SK-N-SH treated with all-trans-retinoic acid at 6 μM for 48 hours (cell line): ENCODE measurements at regions not wholly inside any gene's neighbourhood (a gene's known extent, or its start where the extent isn't known, plus 50 kb on each side); places are given as distances from the start of the nearest gene placed in this dataset.

Experiments
- ATAC-seq: fragments of 200-7000 bp; cut with Tn5 transposase; 3 replicates; pipeline ENCODE4 v1.9.1; 2020; ENCODE audit warnings: mild to moderate bottlenecking, moderate library complexity
- ARNTL ChIP-seq: fragments of 450-650 bp; formaldehyde crosslinking; IDR thresholded peaks from 2 replicates; pipeline ENCODE4 v1.5.0; 2020; ENCODE audit warnings: low read depth, mild to moderate bottlenecking, moderate library complexity, borderline replicate concordance
- BACH2 ChIP-seq: fragments of 250-450 bp; sonication (Bioruptor Pico); IDR thresholded peaks from 2 replicates; pipeline ENCODE4 v1.9.0; 2021; ENCODE audit warnings: mild to moderate bottlenecking, borderline replicate concordance
- CSDC2 ChIP-seq: fragments of 250-450 bp; sonication (Bioruptor Pico); IDR thresholded peaks from 2 replicates; pipeline ENCODE4 v1.5.0; 2020; ENCODE audit warnings: mild to moderate bottlenecking, moderate library complexity
- ESRRG ChIP-seq: fragments of 250-450 bp; sonication (Bioruptor Pico); IDR thresholded peaks from 2 replicates; pipeline ENCODE4 v1.6.1; 2021; ENCODE audit warnings: mild to moderate bottlenecking
- GLIS3 ChIP-seq: fragments of 250-450 bp; sonication (Bioruptor Pico); IDR thresholded peaks from 2 replicates; pipeline ENCODE4 v1.5.0; 2020; ENCODE audit warnings: mild to moderate bottlenecking, moderate library complexity
- ISL1 ChIP-seq: fragments of 250-450 bp; sonication (Bioruptor Pico); IDR thresholded peaks from 2 replicates; pipeline ENCODE4 v2.1.2; 2022; ENCODE audit warnings: mild to moderate bottlenecking, moderate library complexity
- OSR1 ChIP-seq: fragments of 250-450 bp; sonication (Bioruptor Pico); IDR thresholded peaks from 2 replicates; pipeline ENCODE4 v1.8.0; 2022; ENCODE audit warnings: moderate library complexity, mild to moderate bottlenecking, inconsistent platforms
- PATZ1 ChIP-seq: fragments of 250-450 bp; sonication (Bioruptor Pico); IDR thresholded peaks from 2 replicates; pipeline ENCODE4 v1.8.0; 2020; ENCODE audit warnings: mild to moderate bottlenecking, moderate library complexity, borderline replicate concordance
- POU6F1 ChIP-seq: fragments of 250-450 bp; sonication (Bioruptor Pico); IDR thresholded peaks from 2 replicates; pipeline ENCODE4 v1.8.0; 2021; ENCODE audit warnings: low read depth, mild to moderate bottlenecking, moderate library complexity, borderline replicate concordance
- PPARA ChIP-seq: fragments of 250-450 bp; sonication (Bioruptor Pico); IDR thresholded peaks from 2 replicates; pipeline ENCODE4 v1.5.0; 2020; ENCODE audit warnings: mild to moderate bottlenecking, borderline replicate concordance
- RARB ChIP-seq: fragments of 250-450 bp; sonication (Bioruptor Pico); IDR thresholded peaks from 2 replicates; pipeline ENCODE4 v1.8.0; 2021; ENCODE audit warnings: mild to moderate bottlenecking, moderate library complexity
- SNAI2 ChIP-seq: fragments of 250-450 bp; sonication (Bioruptor Pico); IDR thresholded peaks from 2 replicates; pipeline ENCODE4 v1.5.0; 2020; ENCODE audit warnings: mild to moderate bottlenecking, moderate library complexity
- TCF4 ChIP-seq: fragments of 250-450 bp; sonication (Bioruptor Pico); IDR thresholded peaks from 2 replicates; pipeline ENCODE4 v1.8.0; 2021; ENCODE audit warnings: mild to moderate bottlenecking, moderate library complexity, borderline replicate concordance
- TOX ChIP-seq: fragments of 250-450 bp; sonication (Bioruptor Pico); IDR thresholded peaks from 2 replicates; pipeline ENCODE4 v1.8.0; 2021; ENCODE audit warnings: mild to moderate bottlenecking, moderate library complexity, borderline replicate concordance
- ZC3H10 ChIP-seq: fragments of 250-450 bp; sonication (Bioruptor Pico); IDR thresholded peaks from 2 replicates; pipeline ENCODE4 v1.5.1; 2021; ENCODE audit warnings: mild to moderate bottlenecking, moderate library complexity
- ZFP3 ChIP-seq: fragments of 250-450 bp; sonication (Bioruptor Pico); IDR thresholded peaks from 2 replicates; pipeline ENCODE4 v1.5.0; 2020; ENCODE audit warnings: mild to moderate bottlenecking, moderate library complexity
- ZFP30 ChIP-seq: fragments of 450-650 bp; formaldehyde crosslinking; IDR thresholded peaks from 2 replicates; pipeline ENCODE4 v1.5.0; 2022; ENCODE audit warnings: mild to moderate bottlenecking, moderate library complexity
- ZNF565 ChIP-seq: fragments of 450-650 bp; formaldehyde crosslinking; conservative IDR thresholded peaks from 2 replicates; pipeline ENCODE4 v1.5.0; 2020; ENCODE audit warnings: low read depth, mild to moderate bottlenecking, moderate library complexity
- ZNF70 ChIP-seq: fragments of 450-650 bp; formaldehyde crosslinking; IDR thresholded peaks from 2 replicates; pipeline ENCODE4 v1.5.0; 2020; ENCODE audit warnings: mild to moderate bottlenecking, moderate library complexity
- ZNF8 ChIP-seq: fragments of 450-650 bp; formaldehyde crosslinking; IDR thresholded peaks from 2 replicates; pipeline ENCODE4 v1.5.0; 2020; ENCODE audit warnings: mild to moderate bottlenecking, moderate library complexity
- TF ChIP-seq, protein P1 (sequence below): fragments of 250-450 bp; sonication (Bioruptor Pico); IDR thresholded peaks from 2 replicates; pipeline ENCODE4 v1.5.0; 2020; ENCODE audit warnings: mild to moderate bottlenecking, moderate library complexity
- TF ChIP-seq, protein P2 (sequence below): fragments of 250-450 bp; sonication (Bioruptor Pico); IDR thresholded peaks from 2 replicates; pipeline ENCODE4 v1.5.1; 2020; ENCODE audit warnings: low read depth, mild to moderate bottlenecking, moderate library complexity

DNA sequence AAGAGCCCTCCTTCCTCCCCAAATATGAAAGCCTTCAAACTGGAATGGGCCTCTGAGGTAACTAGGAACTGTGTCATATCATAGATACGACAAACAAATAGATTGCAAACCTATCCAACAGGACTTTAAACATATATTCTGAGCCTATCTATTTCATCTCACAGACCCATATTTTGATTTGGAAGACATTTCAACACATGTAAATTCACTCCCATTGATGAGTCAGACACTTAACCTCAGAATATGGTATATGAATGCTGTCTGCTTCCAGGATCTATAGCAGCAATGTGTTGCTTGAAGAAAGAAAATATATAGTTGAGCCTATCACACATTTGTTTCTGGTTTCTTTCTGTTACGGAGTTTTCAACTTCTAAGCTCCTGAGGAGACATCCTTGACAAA, 221.9 kb upstream of the SAMSN1 start:
- TF ChIP-seq GLIS3 (CRISPR knock-in tag) = no peak
- TF ChIP-seq, protein P1, sequence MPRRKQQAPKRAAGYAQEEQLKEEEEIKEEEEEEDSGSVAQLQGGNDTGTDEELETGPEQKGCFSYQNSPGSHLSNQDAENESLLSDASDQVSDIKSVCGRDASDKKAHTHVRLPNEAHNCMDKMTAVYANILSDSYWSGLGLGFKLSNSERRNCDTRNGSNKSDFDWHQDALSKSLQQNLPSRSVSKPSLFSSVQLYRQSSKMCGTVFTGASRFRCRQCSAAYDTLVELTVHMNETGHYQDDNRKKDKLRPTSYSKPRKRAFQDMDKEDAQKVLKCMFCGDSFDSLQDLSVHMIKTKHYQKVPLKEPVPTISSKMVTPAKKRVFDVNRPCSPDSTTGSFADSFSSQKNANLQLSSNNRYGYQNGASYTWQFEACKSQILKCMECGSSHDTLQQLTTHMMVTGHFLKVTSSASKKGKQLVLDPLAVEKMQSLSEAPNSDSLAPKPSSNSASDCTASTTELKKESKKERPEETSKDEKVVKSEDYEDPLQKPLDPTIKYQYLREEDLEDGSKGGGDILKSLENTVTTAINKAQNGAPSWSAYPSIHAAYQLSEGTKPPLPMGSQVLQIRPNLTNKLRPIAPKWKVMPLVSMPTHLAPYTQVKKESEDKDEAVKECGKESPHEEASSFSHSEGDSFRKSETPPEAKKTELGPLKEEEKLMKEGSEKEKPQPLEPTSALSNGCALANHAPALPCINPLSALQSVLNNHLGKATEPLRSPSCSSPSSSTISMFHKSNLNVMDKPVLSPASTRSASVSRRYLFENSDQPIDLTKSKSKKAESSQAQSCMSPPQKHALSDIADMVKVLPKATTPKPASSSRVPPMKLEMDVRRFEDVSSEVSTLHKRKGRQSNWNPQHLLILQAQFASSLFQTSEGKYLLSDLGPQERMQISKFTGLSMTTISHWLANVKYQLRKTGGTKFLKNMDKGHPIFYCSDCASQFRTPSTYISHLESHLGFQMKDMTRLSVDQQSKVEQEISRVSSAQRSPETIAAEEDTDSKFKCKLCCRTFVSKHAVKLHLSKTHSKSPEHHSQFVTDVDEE (CRISPR knock-in tag) = no peak
- no peak for TF ChIP-seq POU6F1 (CRISPR knock-in tag)
- no peak for TF ChIP-seq ZFP3 (CRISPR knock-in tag)
- TF ChIP-seq ZNF70 = no peak
- no peak for TF ChIP-seq ZFP30 (CRISPR knock-in tag)
- TF ChIP-seq RARB (CRISPR knock-in tag) = no peak
- TF ChIP-seq TOX (CRISPR knock-in tag) = no peak
- ATAC-seq = no peak

GRCh38 chr21:14767192-14767852, 221.2 kb upstream of the SAMSN1 start:
- no peak for ATAC-seq
- no peak for TF ChIP-seq ZNF565 (CRISPR knock-in tag)
- TF ChIP-seq, protein P2, sequence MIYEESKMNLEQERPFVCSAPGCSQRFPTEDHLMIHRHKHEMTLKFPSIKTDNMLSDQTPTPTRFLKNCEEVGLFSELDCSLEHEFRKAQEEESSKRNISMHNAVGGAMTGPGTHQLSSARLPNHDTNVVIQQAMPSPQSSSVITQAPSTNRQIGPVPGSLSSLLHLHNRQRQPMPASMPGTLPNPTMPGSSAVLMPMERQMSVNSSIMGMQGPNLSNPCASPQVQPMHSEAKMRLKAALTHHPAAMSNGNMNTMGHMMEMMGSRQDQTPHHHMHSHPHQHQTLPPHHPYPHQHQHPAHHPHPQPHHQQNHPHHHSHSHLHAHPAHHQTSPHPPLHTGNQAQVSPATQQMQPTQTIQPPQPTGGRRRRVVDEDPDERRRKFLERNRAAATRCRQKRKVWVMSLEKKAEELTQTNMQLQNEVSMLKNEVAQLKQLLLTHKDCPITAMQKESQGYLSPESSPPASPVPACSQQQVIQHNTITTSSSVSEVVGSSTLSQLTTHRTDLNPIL = no peak
- no peak for TF ChIP-seq ARNTL (CRISPR knock-in tag)
- no peak for TF ChIP-seq PATZ1 (CRISPR knock-in tag)
- TF ChIP-seq ZFP3 (CRISPR knock-in tag) = no peak
- TF ChIP-seq OSR1 (CRISPR knock-in tag) = no peak
- TF ChIP-seq BACH2 = no peak
- no peak for TF ChIP-seq ZC3H10 (CRISPR knock-in tag)
- no peak for TF ChIP-seq TOX (CRISPR knock-in tag)
- TF ChIP-seq ZNF8 (CRISPR knock-in tag) = no peak
- no peak for TF ChIP-seq ESRRG (CRISPR knock-in tag)
- TF ChIP-seq RARB (CRISPR knock-in tag) = no peak
- no peak for TF ChIP-seq POU6F1 (CRISPR knock-in tag)
- TF ChIP-seq TCF4 (CRISPR knock-in tag) = no peak
- no peak for TF ChIP-seq PPARA
- TF ChIP-seq GLIS3 (CRISPR knock-in tag) = no peak
- no peak for TF ChIP-seq ZFP30 (CRISPR knock-in tag)
- no peak for TF ChIP-seq ISL1 (CRISPR knock-in tag)
- no peak for TF ChIP-seq ZNF70
- TF ChIP-seq SNAI2 (CRISPR knock-in tag) = no peak

DNA sequence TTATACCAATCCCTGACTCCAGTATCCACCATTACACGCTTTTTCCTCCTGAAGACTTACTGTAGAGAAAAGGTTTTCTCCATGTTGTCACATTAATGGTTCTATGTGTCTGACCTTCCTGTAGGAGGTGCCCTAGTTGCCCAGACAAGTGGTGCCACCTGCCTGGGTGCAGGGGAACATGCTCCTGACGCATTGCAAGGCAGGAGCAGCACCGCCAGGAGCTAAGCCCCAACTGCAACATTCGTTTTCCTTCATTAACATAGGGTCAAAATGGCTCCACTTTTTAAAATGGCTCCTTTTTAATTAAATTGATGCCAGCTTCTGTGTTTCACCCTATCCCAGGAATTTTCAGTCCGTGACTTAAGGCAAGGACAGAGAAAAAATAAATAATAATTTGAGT, 220.1 kb upstream of the SAMSN1 start:
- ATAC-seq = no peak
- TF ChIP-seq OSR1 (CRISPR knock-in tag) (no peak), POU6F1 (CRISPR knock-in tag) (no peak), CSDC2 (CRISPR knock-in tag) (no peak), PPARA (no peak), TCF4 (CRISPR knock-in tag) (no peak), ZFP3 (CRISPR knock-in tag) (no peak), ZNF8 (CRISPR knock-in tag) (no peak), ZNF70 (no peak), ZC3H10 (CRISPR knock-in tag) (no peak), SNAI2 (CRISPR knock-in tag) (no peak)
- TF ChIP-seq, protein P1 (CRISPR knock-in tag) = no peak
